Breast epithelium (tissue), 3 donors: ENCODE measurements at regions not wholly inside any gene's neighbourhood (a gene's known extent, or its start where the extent isn't known, plus 50 kb on each side); places are given as distances from the start of the nearest gene placed in this dataset.

Experiments used
- CTCF ChIP-seq, 3 donors: fragments of 450-650 bp; IDR thresholded peaks; one replicate each; pipeline ENCODE4 v1.5.1; 2016 to 2017; ENCODE audit warnings: antibody characterized with exemption in 3 of 3, mild to moderate bottlenecking in 3 of 3, moderate library complexity in 3 of 3
- POLR2A ChIP-seq: fragments of 450-650 bp; IDR thresholded peaks from one replicate; pipeline ENCODE4 v1.6.1; 2016; ENCODE audit warnings: antibody characterized with exemption, mild to moderate bottlenecking, moderate library complexity
- POLR2AphosphoS5 ChIP-seq, 3 donors: sonication (generic); formaldehyde crosslinking; IDR thresholded peaks; one replicate each; pipeline ENCODE4 v1.6.1; 2017; ENCODE audit warnings: antibody characterized with exemption in 3 of 3

- no peak for TF ChIP-seq CTCF (IDR thresholded peaks at IDR 0.05)
- TF ChIP-seq POLR2AphosphoS5 (IDR thresholded peaks at IDR 0.05), result no peak
- TF ChIP-seq POLR2A, result no peak
Observed at GRCh38 chr4:114108869-114109268, 129.4 kb upstream of the ARSJ start.
